ENCODE measurements at regions not wholly inside any gene's neighbourhood (a gene's known extent, or its start where the extent isn't known, plus 50 kb on each side); places are given as distances from the start of the nearest gene placed in this dataset.

GRCh38 chr20:40744072-40744817, 55.2 kb upstream of the MAFB start:
- H3K4me1 ChIP-seq, result peaks cover 0 to 2% (median 0%) of the 10 kb centered on the region in 12 donors
- DNase-seq (no peak), ATAC-seq (no peak)
- TF ChIP-seq POLR2A (IDR thresholded peaks at IDR 0.05) (no peak), CTCF (IDR thresholded peaks at IDR 0.05) (no peak)
- H3K9me3 ChIP-seq, result no peaks in the 10 kb centered on the region
- no peak overlapping the region for H3K27ac ChIP-seq
- H3K4me3 ChIP-seq, result no peak overlapping the region
- 67 to 73% (median 71%) methylated on average over 15 of the region's 15 CpGs for WGBS, 4 donors
- intact Hi-C loops (cut with DNase I), result loop anchor here in 8 of 10 donors (5.0 to 10.0 kb wide), 5 partner anchors 198 to 221 kb away; no protein-coding TSS in a partner anchor
- H3K36me3 ChIP-seq, result no peaks in the 10 kb centered on the region
- peaks cover 0 to 4% (median 0%) of the 10 kb centered on the region in 9 donors for H3K27me3 ChIP-seq

DNA sequence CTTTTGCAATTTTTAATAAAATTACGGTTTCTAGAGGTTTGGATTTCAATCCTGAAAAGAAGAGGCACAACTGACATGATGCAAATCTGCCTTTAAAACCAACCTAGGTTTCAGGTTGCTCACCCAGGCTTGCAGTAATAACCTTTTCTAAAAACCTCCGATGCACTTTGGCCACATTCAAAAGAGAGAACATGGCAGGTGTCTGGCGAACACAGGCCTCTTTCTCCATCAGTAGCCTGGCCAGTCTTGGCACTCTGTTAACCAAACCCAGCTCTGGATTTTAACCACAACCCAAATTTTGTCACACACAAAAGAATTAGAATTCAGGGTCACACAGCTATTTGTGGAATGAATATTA, 55.8 kb upstream of the MAFB start:
- H3K4me1 ChIP-seq, result peaks cover 0 to 8% (median 0%) of the 10 kb centered on the region in 12 donors
- H3K9me3 ChIP-seq, result no peaks in the 10 kb centered on the region
- DNase-seq (no peak), ATAC-seq (no peak)
- intact Hi-C loops (cut with DNase I), result loop anchor here in 9 of 10 donors (5.0 to 10.0 kb wide), 6 partner anchors 198 to 220 kb away; no protein-coding TSS in a partner anchor
- TF ChIP-seq CTCF (IDR thresholded peaks at IDR 0.05), result no peak
- TF ChIP-seq POLR2A (IDR thresholded peaks at IDR 0.05), result no peak
- 83 to 86% (median 84%) methylated on average over 3 of the region's 3 CpGs for WGBS, 4 donors
- H3K27ac ChIP-seq, result no peak overlapping the region
- H3K4me3 ChIP-seq, result no peak overlapping the region
- H3K27me3 ChIP-seq, result peaks cover 0 to 4% (median 0%) of the 10 kb centered on the region in 9 donors
- no peaks in the 10 kb centered on the region for H3K36me3 ChIP-seq

GRCh38 chr20:40746251-40746650, 57.2 kb upstream of the MAFB start:
- no peak for ATAC-seq
- WGBS, 4 donors, result 70 to 82% (median 71%) methylated on average over 5 of the region's 5 CpGs
- Histone ChIP-seq H3K36me3 (no peaks in the 10 kb centered on the region), H3K27ac (no peak overlapping the region), H3K4me1 (peaks cover 0 to 21% (median 6%) of the 10 kb centered on the region in 12 donors), H3K4me3 (no peak overlapping the region), H3K9me3 (no peaks in the 10 kb centered on the region), H3K27me3 (peaks cover 0 to 4% (median 0%) of the 10 kb centered on the region in 9 donors)
- TF ChIP-seq CTCF (IDR thresholded peaks at IDR 0.05) (no peak), POLR2A (IDR thresholded peaks at IDR 0.05) (no peak)
- no peak for DNase-seq
- intact Hi-C loops (cut with DNase I), result loop anchor here in 3 of 10 donors (5.0 to 10.0 kb wide), 3 partner anchors 199 to 219 kb away; no protein-coding TSS in a partner anchor

GRCh38 chr20:40748182-40748581, 59.1 kb upstream of the MAFB start:
- no peaks in the 10 kb centered on the region for H3K9me3 ChIP-seq
- no peak overlapping the region for H3K27ac ChIP-seq
- DNase-seq (no peak), ATAC-seq (no peak)
- WGBS, 4 donors, result 87 to 93% (median 91%) methylated on average over 3 of the region's 3 CpGs
- TF ChIP-seq CTCF (IDR thresholded peaks at IDR 0.05), result no peak
- peaks cover 0 to 4% (median 0%) of the 10 kb centered on the region in 9 donors for H3K27me3 ChIP-seq
- H3K4me3 ChIP-seq, result no peak overlapping the region
- H3K36me3 ChIP-seq, result no peaks in the 10 kb centered on the region
- intact Hi-C loops (cut with DNase I), result loop anchor here in 3 of 10 donors (5.0 to 10.0 kb wide), 3 partner anchors 197 to 217 kb away; no protein-coding TSS in a partner anchor
- H3K4me1 ChIP-seq, result peaks cover 0 to 21% (median 6%) of the 10 kb centered on the region in 12 donors
